ENCODE measurements at regions not wholly inside any gene's neighbourhood (a gene's known extent, or its start where the extent isn't known, plus 50 kb on each side); places are given as distances from the start of the nearest gene placed in this dataset.

GRCh38 chr1:228986093-228986904 lies 251.0 kb downstream of the RHOU start:
- TF ChIP-seq CTCF (IDR thresholded peaks at IDR 0.05), result peak in 1 of 2 experiments; percentile 16
- Histone ChIP-seq H3K9me3 (no peaks in the 10 kb centered on the region), H3K4me1 (peaks cover 0 to 16% (median 16%) of the 10 kb centered on the region in 4 donors), H3K27ac (peak overlapping the region; percentile 2 to 26), H3K4me3 (no peak overlapping the region), H3K36me3 (no peaks in the 10 kb centered on the region), H3K27me3 (no peaks in the 10 kb centered on the region)
- intact Hi-C loops (cut with DNase I; ENCODE audit: low total_unique reads), result no loop called here
- peak; percentile 71 to 89 for DNase-seq

GRCh38 chr1:228987286-228987685 lies 252.0 kb downstream of the RHOU start:
- no peaks in the 10 kb centered on the region for H3K27me3 ChIP-seq
- no peak overlapping the region for H3K4me3 ChIP-seq
- peaks cover 0 to 16% (median 16%) of the 10 kb centered on the region in 4 donors for H3K4me1 ChIP-seq
- no peaks in the 10 kb centered on the region for H3K36me3 ChIP-seq
- H3K9me3 ChIP-seq, result no peaks in the 10 kb centered on the region
- intact Hi-C loops (cut with DNase I; ENCODE audit: low total_unique reads), result no loop called here
- no peak for TF ChIP-seq CTCF (IDR thresholded peaks at IDR 0.05)
- DNase-seq, result no peak
- H3K27ac ChIP-seq, result no peak overlapping the region

- Histone ChIP-seq H3K27ac (no peak overlapping the region), H3K4me1 (peaks cover 0 to 16% (median 16%) of the 10 kb centered on the region in 4 donors), H3K9me3 (no peaks in the 10 kb centered on the region), H3K36me3 (no peaks in the 10 kb centered on the region), H3K4me3 (no peak overlapping the region), H3K27me3 (no peaks in the 10 kb centered on the region)
- no peak for TF ChIP-seq CTCF (IDR thresholded peaks at IDR 0.05)
- peak in 1 of 2 donors; percentile 39 for DNase-seq
- intact Hi-C loops (cut with DNase I; ENCODE audit: low total_unique reads), result no loop called here
These were observed 252.6 kb downstream of the RHOU start for GRCh38 chr1:228987736-228988506.

- intact Hi-C loops (cut with DNase I; ENCODE audit: low total_unique reads), result no loop called here
- Histone ChIP-seq H3K36me3 (no peaks in the 10 kb centered on the region), H3K9me3 (no peaks in the 10 kb centered on the region), H3K4me3 (no peak overlapping the region), H3K4me1 (peaks cover 0 to 16% (median 16%) of the 10 kb centered on the region in 4 donors), H3K27ac (no peak overlapping the region), H3K27me3 (no peaks in the 10 kb centered on the region)
- DNase-seq, result peak in 1 of 2 donors; percentile 67
- no peak for TF ChIP-seq CTCF (IDR thresholded peaks at IDR 0.05)
These were observed 253.4 kb downstream of the RHOU start for GRCh38 chr1:228988664-228989063.

GRCh38 chr1:228989176-228989575 lies 253.9 kb downstream of the RHOU start:
- intact Hi-C loops (cut with DNase I; ENCODE audit: low total_unique reads), result no loop called here
- peak in 1 of 2 donors; percentile 19 for DNase-seq
- Histone ChIP-seq H3K4me1 (peaks cover 0 to 16% (median 16%) of the 10 kb centered on the region in 4 donors), H3K27me3 (no peaks in the 10 kb centered on the region), H3K27ac (no peak overlapping the region), H3K9me3 (no peaks in the 10 kb centered on the region), H3K4me3 (no peak overlapping the region), H3K36me3 (no peaks in the 10 kb centered on the region)
- no peak for TF ChIP-seq CTCF (IDR thresholded peaks at IDR 0.05)

Measured in tibial artery (tissue), 4 donors.